Smooth muscle cell (in vitro differentiated cells): ENCODE measurements at regions not wholly inside any gene's neighbourhood (a gene's known extent, or its start where the extent isn't known, plus 50 kb on each side); places are given as distances from the start of the nearest gene placed in this dataset.

Source experiments
- DNase-seq: peaks from one replicate; lab custom pipeline; 2025; ENCODE audit not compliant: unreplicated experiment; lab: John Stamatoyannopoulos, UW
- H2AFZ ChIP-seq: fragments of 200-600 bp; sonication (generic); 2 replicates; pipeline ENCODE4 v1.6.0; 2016; ENCODE audit warnings: antibody characterized with exemption, low read depth, mild to moderate bottlenecking
- H3F3A ChIP-seq: fragments of 200-600 bp; sonication (generic); 2 replicates; pipeline ENCODE4 v1.6.0; 2017; ENCODE audit warnings: antibody characterized with exemption, low read depth
- H3K27ac ChIP-seq: fragments of 200-600 bp; sonication (generic); 2 replicates; pipeline ENCODE4 v1.5.1; 2016; ENCODE audit warnings: low read depth, mild to moderate bottlenecking
- H3K27me3 ChIP-seq: fragments of 200-600 bp; sonication (generic); 2 replicates; pipeline ENCODE4 v1.6.1; 2016; ENCODE audit warnings: low read depth, mild to moderate bottlenecking
- H3K36me3 ChIP-seq: fragments of 200-600 bp; sonication (generic); 2 replicates; pipeline ENCODE4 v1.5.1; 2016; ENCODE audit warnings: low read depth
- H3K4me1 ChIP-seq: fragments of 200-600 bp; sonication (generic); 2 replicates; pipeline ENCODE4 v1.5.1; 2016; ENCODE audit warnings: low read depth
- H3K4me2 ChIP-seq: fragments of 200-600 bp; sonication (generic); 2 replicates; pipeline ENCODE4 v1.6.0; 2016; ENCODE audit warnings: mild to moderate bottlenecking
- H3K4me3 ChIP-seq: fragments of 200-600 bp; sonication (generic); 2 replicates; pipeline ENCODE4 v1.5.1; 2016; ENCODE audit warnings: mild to moderate bottlenecking
- H3K79me2 ChIP-seq: fragments of 200-600 bp; sonication (generic); 2 replicates; pipeline ENCODE4 v1.6.0; 2016; ENCODE audit warnings: low read depth, mild to moderate bottlenecking
- H3K9ac ChIP-seq: fragments of 200-600 bp; sonication (generic); 2 replicates; pipeline ENCODE4 v1.6.0; 2016; ENCODE audit warnings: low read depth
- H3K9me3 ChIP-seq: fragments of 200-600 bp; sonication (generic); replicated peaks from 2 replicates; pipeline ENCODE4 v1.5.1; 2016; ENCODE audit warnings: low read depth
- H4K20me1 ChIP-seq: fragments of 200-600 bp; sonication (generic); 2 replicates; pipeline ENCODE4 v1.6.0; 2016; ENCODE audit warnings: low read depth
- WGBS: methylation state at CpG from one replicate; pipeline ENCODE4 v1.1.7; 2016; ENCODE audit warnings: low lambda C conversion rate; 5-methylcytosine and 5-hydroxymethylcytosine counted together
- TF ChIP-seq, protein P1 (sequence below): fragments of 200-600 bp; sonication (generic); IDR thresholded peaks from 2 replicates; pipeline ENCODE4 v1.5.1; 2017; ENCODE audit warnings: borderline replicate concordance, mild to moderate bottlenecking, antibody characterized with exemption; ENCODE audit not compliant: insufficient read depth, poor library complexity, severe bottlenecking

DNA sequence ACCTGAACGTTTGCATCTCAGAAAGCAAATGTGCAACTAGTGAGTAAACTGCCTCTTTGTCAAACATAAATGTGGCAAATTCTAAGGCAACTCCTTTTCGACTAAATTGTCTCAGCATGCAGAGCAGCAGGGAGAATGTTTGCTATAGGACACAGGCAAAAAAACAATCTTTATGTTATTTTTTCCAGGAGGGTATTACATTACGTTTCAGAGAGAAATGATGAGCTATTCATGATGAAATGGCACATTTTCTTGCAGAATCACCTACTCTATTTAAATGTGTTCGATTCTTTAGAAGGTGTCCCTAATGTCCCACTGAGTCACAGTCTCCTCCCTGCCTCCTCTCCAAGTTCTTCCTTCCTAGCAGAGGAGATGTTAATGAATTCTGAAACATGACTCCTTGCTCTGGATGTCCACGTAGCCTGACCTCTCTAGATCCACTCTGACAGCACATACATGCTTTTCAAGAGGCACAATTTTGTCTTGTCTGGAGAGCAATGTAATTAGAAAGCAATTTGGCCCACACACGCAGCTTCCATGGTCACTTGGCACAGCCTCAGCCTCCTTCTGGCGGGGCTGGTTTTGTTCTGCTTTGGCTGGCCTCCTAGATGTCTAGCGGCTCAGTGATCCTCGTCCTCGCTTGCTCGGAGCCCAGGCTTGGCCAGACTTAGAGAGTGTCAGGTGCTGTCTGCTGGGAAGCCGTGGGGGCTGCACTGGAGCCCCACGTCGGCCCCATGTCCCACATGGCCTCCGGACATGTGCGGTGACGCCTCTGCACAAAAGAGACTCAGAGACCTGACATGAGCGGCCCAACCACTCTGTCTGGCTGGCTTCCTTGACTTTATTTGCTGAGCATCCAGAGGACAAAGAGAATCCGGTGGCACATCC lies 125.7 kb upstream of the ZNF438 start:
- H3F3A ChIP-seq: no peaks in the 10 kb centered on the region
- TF ChIP-seq, protein P1, sequence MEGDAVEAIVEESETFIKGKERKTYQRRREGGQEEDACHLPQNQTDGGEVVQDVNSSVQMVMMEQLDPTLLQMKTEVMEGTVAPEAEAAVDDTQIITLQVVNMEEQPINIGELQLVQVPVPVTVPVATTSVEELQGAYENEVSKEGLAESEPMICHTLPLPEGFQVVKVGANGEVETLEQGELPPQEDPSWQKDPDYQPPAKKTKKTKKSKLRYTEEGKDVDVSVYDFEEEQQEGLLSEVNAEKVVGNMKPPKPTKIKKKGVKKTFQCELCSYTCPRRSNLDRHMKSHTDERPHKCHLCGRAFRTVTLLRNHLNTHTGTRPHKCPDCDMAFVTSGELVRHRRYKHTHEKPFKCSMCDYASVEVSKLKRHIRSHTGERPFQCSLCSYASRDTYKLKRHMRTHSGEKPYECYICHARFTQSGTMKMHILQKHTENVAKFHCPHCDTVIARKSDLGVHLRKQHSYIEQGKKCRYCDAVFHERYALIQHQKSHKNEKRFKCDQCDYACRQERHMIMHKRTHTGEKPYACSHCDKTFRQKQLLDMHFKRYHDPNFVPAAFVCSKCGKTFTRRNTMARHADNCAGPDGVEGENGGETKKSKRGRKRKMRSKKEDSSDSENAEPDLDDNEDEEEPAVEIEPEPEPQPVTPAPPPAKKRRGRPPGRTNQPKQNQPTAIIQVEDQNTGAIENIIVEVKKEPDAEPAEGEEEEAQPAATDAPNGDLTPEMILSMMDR: no peak
- no peaks in the 10 kb centered on the region for H3K9me3 ChIP-seq
- DNase-seq: no peak
- H3K4me2 ChIP-seq: no peak overlapping the region
- no peaks in the 10 kb centered on the region for H3K4me1 ChIP-seq
- no peak overlapping the region for H3K9ac ChIP-seq
- no peak overlapping the region for H2AFZ ChIP-seq
- no peaks in the 10 kb centered on the region for H3K79me2 ChIP-seq
- H3K4me3 ChIP-seq: no peak overlapping the region
- no peak overlapping the region for H3K27ac ChIP-seq
- no peaks in the 10 kb centered on the region for H4K20me1 ChIP-seq
- H3K27me3 ChIP-seq: no peaks in the 10 kb centered on the region
- no peaks in the 10 kb centered on the region for H3K36me3 ChIP-seq
- WGBS: 81% methylated on average over 19 of the region's 19 CpGs

DNA sequence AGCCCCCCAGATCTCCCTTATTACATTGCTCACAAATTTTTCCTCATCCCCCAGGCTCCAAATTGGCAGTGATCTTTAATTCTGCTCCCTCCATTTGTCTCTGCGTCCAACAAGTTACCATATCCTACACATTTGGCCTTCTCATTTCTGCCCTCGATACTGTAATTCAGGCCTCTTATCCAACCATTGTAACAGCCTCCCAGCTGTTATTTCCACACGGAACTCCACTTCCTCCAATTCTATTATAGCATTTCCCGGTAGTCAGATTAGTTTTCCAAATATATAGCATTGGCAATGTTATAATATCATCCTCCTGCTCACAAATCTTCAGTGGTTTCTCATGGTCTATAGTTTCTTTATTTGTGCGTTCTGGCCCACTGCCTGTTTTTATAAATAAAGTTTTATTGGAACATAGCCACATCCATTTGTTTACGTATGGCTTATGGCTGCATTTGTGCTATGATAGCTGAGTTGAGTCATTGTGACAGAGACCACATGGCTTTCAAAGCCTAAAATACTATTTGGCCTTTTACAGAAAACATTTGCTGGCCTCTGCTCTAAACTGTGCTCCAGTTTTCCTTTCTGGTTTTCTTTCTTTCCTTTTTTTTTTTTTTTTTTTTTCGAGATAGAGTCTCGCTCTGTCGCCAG lies 126.5 kb upstream of the ZNF438 start:
- H4K20me1 ChIP-seq: no peaks in the 10 kb centered on the region
- H3K9ac ChIP-seq: no peak overlapping the region
- H3K27me3 ChIP-seq: no peaks in the 10 kb centered on the region
- H3K9me3 ChIP-seq: no peaks in the 10 kb centered on the region
- TF ChIP-seq, protein P1: no peak
- H3K79me2 ChIP-seq: no peaks in the 10 kb centered on the region
- H3K4me2 ChIP-seq: no peak overlapping the region
- no peaks in the 10 kb centered on the region for H3K36me3 ChIP-seq
- WGBS: 73% methylated on average over 9 of the region's 9 CpGs
- H3K27ac ChIP-seq: no peak overlapping the region
- no peak for DNase-seq
- no peaks in the 10 kb centered on the region for H3F3A ChIP-seq
- H2AFZ ChIP-seq: no peak overlapping the region
- H3K4me3 ChIP-seq: no peak overlapping the region
- H3K4me1 ChIP-seq: no peaks in the 10 kb centered on the region

DNA sequence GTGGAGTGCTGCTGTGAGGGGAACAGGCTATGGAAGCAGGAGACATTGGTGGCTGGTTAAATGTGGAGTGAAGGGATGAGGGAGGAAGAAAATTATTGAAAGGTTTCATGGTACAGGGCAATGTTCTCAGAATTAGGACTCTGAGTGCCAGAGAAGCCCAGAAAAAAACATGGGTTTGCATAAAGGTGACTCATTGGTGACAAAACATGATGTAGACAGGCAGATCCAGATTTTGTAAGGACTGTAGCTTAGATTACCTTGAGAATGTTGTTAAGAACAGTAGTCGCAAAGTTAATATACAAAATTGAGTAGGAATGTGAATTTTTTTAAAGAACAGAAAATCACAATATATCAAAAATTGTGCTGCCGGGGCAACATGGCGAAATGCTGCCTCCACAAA lies 134.9 kb upstream of the ZNF438 start:
- Histone ChIP-seq H3F3A (no peaks in the 10 kb centered on the region), H3K4me2 (no peak overlapping the region), H3K27me3 (no peaks in the 10 kb centered on the region), H2AFZ (no peak overlapping the region), H3K4me1 (no peaks in the 10 kb centered on the region), H3K4me3 (no peak overlapping the region), H3K27ac (no peak overlapping the region), H3K9me3 (no peaks in the 10 kb centered on the region), H4K20me1 (no peaks in the 10 kb centered on the region), H3K36me3 (no peaks in the 10 kb centered on the region), H3K79me2 (no peaks in the 10 kb centered on the region), H3K9ac (no peak overlapping the region)
- no peak for DNase-seq
- 92% methylated on average over 3 of the region's 3 CpGs for WGBS
- TF ChIP-seq, protein P1: no peak
